Peyer's patch (tissue), 4 donors: ENCODE measurements at regions not wholly inside any gene's neighbourhood (a gene's known extent, or its start where the extent isn't known, plus 50 kb on each side); places are given as distances from the start of the nearest gene placed in this dataset.

Source experiments
- DNase-seq, 3 donors: peaks; one replicate each; pipeline ENCODE4 v3.0.0-alpha.2; 2017 to 2019
- H3K27ac ChIP-seq, 4 donors: fragments of 200-600 bp; sonication (generic); one replicate each; pipeline ENCODE4 v1.5.1; 2016 to 2019
- H3K27me3 ChIP-seq, 2 donors: fragments of 200-600 bp; sonication (generic); one replicate each; pipeline ENCODE4 v1.5.1; 2019
- H3K36me3 ChIP-seq, 3 donors: fragments of 200-600 bp; sonication (generic); one replicate each; pipeline ENCODE4 v1.5.1; 2016 to 2019
- H3K4me1 ChIP-seq, 4 donors: fragments of 200-600 bp; sonication (generic); one replicate each; pipeline ENCODE4 v1.5.1; 2016 to 2019
- H3K4me3 ChIP-seq, 4 donors: fragments of 200-600 bp; sonication (generic); 1 replicate in 3 of 4; 2 replicates in 1 of 4; pipeline ENCODE4 v1.5.1; 2016 to 2019; ENCODE audit warnings: mild to moderate bottlenecking in 1 of 4
- H3K9me3 ChIP-seq, 4 donors: fragments of 200-600 bp; sonication (generic); one replicate each; pipeline ENCODE4 v1.5.1; 2016 to 2019; ENCODE audit warnings: mild to moderate bottlenecking in 1 of 4
- CTCF ChIP-seq, 6 experiments: fragments of 450-650 bp in 4 of 6; fragments of 200-600 bp in 2 of 6; sonication (generic) in 1 of 6; IDR thresholded peaks; one replicate each; pipeline ENCODE4 v1.5.1; 2017 to 2019; ENCODE audit warnings: antibody characterized with exemption in 6 of 6, mild to moderate bottlenecking in 3 of 6, moderate library complexity in 1 of 6
- POLR2A ChIP-seq, 2 donors: fragments of 450-650 bp; IDR thresholded peaks; one replicate each; pipeline ENCODE4 v1.5.1; 2017; ENCODE audit warnings: antibody characterized with exemption in 2 of 2, mild to moderate bottlenecking in 2 of 2, moderate library complexity in 2 of 2

DNA sequence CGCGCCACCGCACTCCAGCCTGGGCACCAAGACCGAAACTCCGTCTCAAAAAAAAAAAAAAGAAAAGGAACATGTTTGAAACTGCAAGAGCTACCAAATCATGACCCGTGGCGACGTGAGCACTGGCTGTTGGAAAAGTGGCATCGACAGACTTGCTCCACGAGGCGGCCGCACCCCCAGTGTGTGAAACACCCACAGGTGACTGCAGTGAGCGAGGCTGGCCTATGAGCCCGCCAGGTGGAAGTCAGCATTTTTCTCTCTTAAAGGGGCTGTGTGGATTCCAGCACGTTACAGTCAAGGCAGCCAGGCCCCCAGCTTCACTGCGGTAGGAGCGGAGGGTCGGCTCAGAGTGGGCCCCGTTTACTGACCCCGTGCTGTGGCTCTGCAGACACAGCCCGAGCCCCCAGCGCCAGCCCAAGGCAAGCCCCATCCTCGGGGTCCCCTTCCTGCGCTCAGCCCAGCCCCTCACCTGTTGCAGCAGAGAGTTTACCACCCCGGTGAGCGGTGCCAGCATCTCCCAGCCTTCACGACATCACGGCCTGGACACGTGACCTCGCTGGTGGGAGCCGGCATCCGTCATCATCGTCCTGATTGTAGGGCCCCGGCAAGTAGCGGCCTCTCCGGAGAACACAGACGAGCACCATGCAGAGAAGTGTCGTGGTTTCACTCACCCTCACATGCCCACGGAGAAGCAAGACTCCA lies 54.3 kb upstream of the FBRSL1 start:
- TF ChIP-seq POLR2A (IDR thresholded peaks at IDR 0.05), result no peak
- Histone ChIP-seq H3K4me1 (peaks cover 0 to 25% (median 2%) of the 10 kb centered on the region in 4 donors), H3K4me3 (no peak overlapping the region), H3K9me3 (no peaks in the 10 kb centered on the region), H3K27me3 (no peaks in the 10 kb centered on the region), H3K27ac (no peak overlapping the region), H3K36me3 (no peaks in the 10 kb centered on the region)
- no peak for DNase-seq

DNA sequence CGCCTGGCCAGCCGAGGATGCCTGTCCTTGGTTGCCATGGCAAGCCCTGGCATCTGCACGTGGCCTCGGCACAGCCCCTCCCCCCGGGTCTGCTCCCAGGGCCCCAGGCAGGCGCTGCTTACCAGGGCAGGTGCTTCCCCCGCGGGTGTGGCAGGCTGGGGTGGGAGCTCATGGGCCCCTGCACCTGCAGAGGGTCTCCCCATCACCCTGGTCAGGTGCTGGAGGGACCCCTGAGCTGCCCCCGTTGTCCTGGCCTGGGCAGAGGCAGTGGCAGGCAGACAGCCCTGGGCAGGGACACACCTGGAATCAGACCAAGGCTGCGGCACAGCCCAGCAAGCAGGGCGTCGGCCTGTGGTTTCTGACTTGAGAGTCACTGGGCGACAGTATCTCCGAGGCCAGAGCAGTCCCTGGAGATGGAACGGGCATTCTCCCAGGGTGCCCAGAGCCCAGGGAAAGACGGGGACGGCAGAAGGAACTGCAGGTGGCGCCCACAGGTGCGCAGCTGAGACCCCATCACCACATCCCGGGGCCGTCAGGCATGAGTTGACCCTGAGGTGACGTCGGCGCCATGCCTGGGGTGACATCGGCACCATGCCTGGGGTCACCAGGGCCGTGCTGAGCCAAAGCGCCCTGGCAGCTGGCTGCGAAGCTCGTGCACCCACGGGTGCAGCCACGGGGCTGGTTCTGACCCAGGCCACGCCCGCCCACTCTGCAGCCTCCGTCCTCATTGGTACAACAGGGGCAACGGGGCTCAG lies 56.1 kb upstream of the FBRSL1 start:
- H3K27ac ChIP-seq, result peak overlapping the region in 1 of 4 donors; percentile 25
- peaks cover 0 to 31% (median 17%) of the 10 kb centered on the region in 4 donors for H3K4me1 ChIP-seq
- H3K9me3 ChIP-seq, result no peaks in the 10 kb centered on the region
- peak in 2 of 3 donors; percentile 52 to 69 for DNase-seq
- peak overlapping the region in 1 of 4 donors; percentile 2 for H3K4me3 ChIP-seq
- no peaks in the 10 kb centered on the region for H3K27me3 ChIP-seq
- no peaks in the 10 kb centered on the region for H3K36me3 ChIP-seq
- no peak for TF ChIP-seq POLR2A (IDR thresholded peaks at IDR 0.05)
- no peak for TF ChIP-seq CTCF (IDR thresholded peaks at IDR 0.05)

- no peaks in the 10 kb centered on the region for H3K27me3 ChIP-seq
- H3K27ac ChIP-seq, result no peak overlapping the region
- no peak for DNase-seq
- peaks cover 0 to 28% (median 17%) of the 10 kb centered on the region in 4 donors for H3K4me1 ChIP-seq
- no peaks in the 10 kb centered on the region for H3K9me3 ChIP-seq
- H3K4me3 ChIP-seq, result no peak overlapping the region
- TF ChIP-seq CTCF (IDR thresholded peaks at IDR 0.05) (no peak), POLR2A (IDR thresholded peaks at IDR 0.05) (no peak)
- no peaks in the 10 kb centered on the region for H3K36me3 ChIP-seq
Observed at GRCh38 chr12:132432721-132433577, 57.0 kb upstream of the FBRSL1 start.

GRCh38 chr12:132432126-132432705 lies 57.7 kb upstream of the FBRSL1 start:
- Histone ChIP-seq H3K4me1 (peaks cover 0 to 23% (median 17%) of the 10 kb centered on the region in 4 donors), H3K9me3 (no peaks in the 10 kb centered on the region), H3K27ac (no peak overlapping the region), H3K27me3 (no peaks in the 10 kb centered on the region), H3K4me3 (no peak overlapping the region), H3K36me3 (no peaks in the 10 kb centered on the region)
- DNase-seq, result no peak
- TF ChIP-seq CTCF (IDR thresholded peaks at IDR 0.05), result no peak
- no peak for TF ChIP-seq POLR2A (IDR thresholded peaks at IDR 0.05)

GRCh38 chr12:132430838-132431774 lies 58.8 kb upstream of the FBRSL1 start:
- Histone ChIP-seq H3K27me3 (no peaks in the 10 kb centered on the region), H3K36me3 (no peaks in the 10 kb centered on the region), H3K9me3 (no peaks in the 10 kb centered on the region), H3K27ac (peak overlapping the region; percentile 17 to 55 (median 34)), H3K4me3 (peak overlapping the region in 3 of 4 donors; percentile 9 to 38 (median 36)), H3K4me1 (peaks cover 0 to 23% (median 17%) of the 10 kb centered on the region in 4 donors)
- TF ChIP-seq POLR2A (IDR thresholded peaks at IDR 0.05), result no peak
- TF ChIP-seq CTCF (IDR thresholded peaks at IDR 0.05), result no peak
- DNase-seq, result peak in 1 of 3 donors; percentile 74
